ENCODE measurements at regions not wholly inside any gene's neighbourhood (a gene's known extent, or its start where the extent isn't known, plus 50 kb on each side); places are given as distances from the start of the nearest gene placed in this dataset.

DNA sequence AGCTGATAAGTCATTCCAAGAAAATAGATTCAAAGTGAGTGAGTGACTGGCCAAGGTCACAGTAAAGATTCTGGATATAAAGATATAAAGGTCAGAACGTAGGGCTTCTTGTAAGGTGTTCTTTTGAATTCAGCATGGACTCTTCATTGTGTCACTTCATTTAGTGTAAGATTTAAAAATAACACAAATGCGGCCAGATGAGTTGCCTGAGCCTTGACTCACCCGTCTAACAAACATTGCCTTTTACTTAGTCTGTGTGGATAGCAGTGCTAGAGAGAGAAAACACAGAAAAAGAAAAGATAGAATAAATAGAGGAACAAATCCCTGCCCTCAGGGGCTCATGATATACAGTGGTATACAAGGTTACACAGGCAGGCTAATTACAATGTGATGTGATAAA lies 223.4 kb downstream of the PLPP3 start:
- TF ChIP-seq CTCF (conservative IDR thresholded peaks at IDR 0.05), result no peak
- no peak for TF ChIP-seq EZH2 (IDR thresholded peaks at IDR 0.05; ENCODE audit: low read depth)
